HepG2 (cell line): ENCODE measurements at regions not wholly inside any gene's neighbourhood (a gene's known extent, or its start where the extent isn't known, plus 50 kb on each side); places are given as distances from the start of the nearest gene placed in this dataset.

ENCODE experiments used
- ATAC-seq: fragments of 200-7000 bp; cut with Tn5 transposase; 3 replicates; pipeline ENCODE4 v1.9.1; 2020; ENCODE audit warnings: mild to moderate bottlenecking, moderate library complexity
- BruUV-seq: library from RNA; stranded (reverse); fragments of 400-500 nt; replicated peaks from 2 replicates; lab custom pipeline; 2021; lab: Mats Ljungman, UMichigan
- CTCF ChIA-PET: fragments of 300-600 bp; formaldehyde crosslinking; extraction: SDS; loops from one replicate; lab custom pipeline; 2021; ENCODE audit warnings: low total read pairs, inconsistent platforms, low intra/inter-chr PET ratio; lab: Yijun Ruan, JAX
- POLR2A ChIA-PET: fragments of 350-600 bp; sonication (Branson Sonifier 250); formaldehyde crosslinking; loops from one replicate; lab custom pipeline; 2020; ENCODE audit warnings: antibody characterized with exemption, inconsistent platforms; lab: Yijun Ruan, JAX
- DNase-seq: peaks from one replicate; pipeline ENCODE4 v3.0.0-alpha.2; 2015; ENCODE audit warnings: low spot score
- FAIRE-seq: peaks from 3 replicates; lab custom pipeline; 2011; peaks lifted over from hg19 to GRCh38; lab: Jason Lieb, UNC
- H2AFZ ChIP-seq: one replicate; pipeline ENCODE4 v1.6.1; 2011; ENCODE audit warnings: low read length, inconsistent platforms
- H3K27ac ChIP-seq: fragments of 300-600 bp; 3 replicates; pipeline ENCODE4 v1.8.0; 2011; ENCODE audit warnings: mixed run types, mild to moderate bottlenecking, mixed read lengths, low read length, inconsistent platforms; ENCODE audit not compliant: insufficient read depth; ENCODE audit errors: extremely low read length
- H3K27me3 ChIP-seq, 2 experiments: fragments of 200-600 bp in 1 of 2; 2 replicates in 1 of 2; 3 replicates in 1 of 2; pipeline versions ENCODE4 v1.6.0 to v1.8.0; 2011; ENCODE audit warnings: low read length in 2 of 2, mild to moderate bottlenecking in 2 of 2, moderate library complexity in 2 of 2, inconsistent platforms in 1 of 2; ENCODE audit not compliant: insufficient read depth in 2 of 2, control insufficient read depth in 1 of 2
- H3K36me3 ChIP-seq, 2 experiments: fragments of 200-600 bp in 1 of 2; replicated peaks in 1 of 2; 2 replicates in 1 of 2; 3 replicates in 1 of 2; pipeline versions ENCODE4 v1.5.1 to v1.8.0; 2011; ENCODE audit warnings: low read length in 2 of 2, inconsistent platforms in 1 of 2; ENCODE audit not compliant: insufficient read depth in 2 of 2, control insufficient read depth in 1 of 2
- H3K4me1 ChIP-seq: 2 replicates; pipeline ENCODE4 v1.5.1; 2012; ENCODE audit warnings: low read length, inconsistent platforms; ENCODE audit not compliant: insufficient read depth
- H3K4me2 ChIP-seq: 2 replicates; pipeline ENCODE4 v1.6.0; 2011; ENCODE audit warnings: low read depth, low read length, inconsistent platforms
- H3K4me3 ChIP-seq, 3 experiments: fragments of 200-600 bp in 1 of 3; sonication (generic), shearing (Covaris generic) in 1 of 3; replicated peaks in 1 of 3; 2 replicates each; pipeline ENCODE4 v1.5.1; 2011 to 2016; ENCODE audit warnings: low read length in 3 of 3, inconsistent platforms in 2 of 3, low read depth in 2 of 3, mild to moderate bottlenecking in 2 of 3, control low read depth in 1 of 3, mixed read lengths in 1 of 3; ENCODE audit not compliant: insufficient read depth in 1 of 3
- H3K79me2 ChIP-seq: one replicate; pipeline ENCODE4 v1.6.1; 2011; ENCODE audit warnings: low read length, inconsistent platforms; ENCODE audit not compliant: insufficient read depth
- H3K9ac ChIP-seq: 2 replicates; pipeline ENCODE4 v1.6.0; 2011; ENCODE audit warnings: mild to moderate bottlenecking, low read depth, low read length, inconsistent platforms; ENCODE audit not compliant: insufficient read depth
- H3K9me3 ChIP-seq: 2 replicates; pipeline ENCODE4 v1.5.1; 2012; ENCODE audit warnings: mild to moderate bottlenecking, low read length
- H4K20me1 ChIP-seq: 2 replicates; pipeline ENCODE4 v1.6.0; 2011; ENCODE audit warnings: inconsistent platforms, mild to moderate bottlenecking, low read length, moderate library complexity; ENCODE audit not compliant: insufficient read depth
- EEA1 ChIP-seq: sonication (generic); formaldehyde crosslinking; IDR thresholded peaks from 2 replicates; pipeline ENCODE4 v1.5.1; 2020; ENCODE audit warnings: mild to moderate bottlenecking, missing genetic modification reagents, borderline replicate concordance
- FOXA3 ChIP-seq: IDR thresholded peaks from 2 replicates; pipeline ENCODE4 v1.6.1; 2016; ENCODE audit warnings: missing genetic modification reagents, missing compliant biosample characterization
- HDAC2 ChIP-seq: sonication (generic); formaldehyde crosslinking; IDR thresholded peaks from 2 replicates; pipeline ENCODE4 v1.4.0; 2020; ENCODE audit warnings: missing genetic modification reagents
- IRF2 ChIP-seq: IDR thresholded peaks from 2 replicates; pipeline ENCODE4 v1.6.1; 2018; ENCODE audit warnings: missing genetic modification reagents, missing compliant biosample characterization
- KAT7 ChIP-seq: IDR thresholded peaks from 2 replicates; pipeline ENCODE4 v1.6.1; 2018; ENCODE audit warnings: borderline replicate concordance, missing compliant biosample characterization
- PHF5A ChIP-seq: IDR thresholded peaks from one replicate; pipeline ENCODE4 v1.6.1; 2018; ENCODE audit warnings: low read depth, missing genetic modification reagents; ENCODE audit not compliant: unreplicated experiment
- SALL1 ChIP-seq: sonication (generic); formaldehyde crosslinking; IDR thresholded peaks from 2 replicates; pipeline ENCODE4 v1.8.0; 2022; ENCODE audit warnings: mild to moderate bottlenecking, missing genetic modification reagents
- TBX2 ChIP-seq: sonication (generic); formaldehyde crosslinking; IDR thresholded peaks from 2 replicates; pipeline ENCODE4 v1.5.0; 2020; ENCODE audit warnings: missing genetic modification reagents, mild to moderate bottlenecking, borderline replicate concordance
- ZBTB25 ChIP-seq: IDR thresholded peaks from 2 replicates; pipeline ENCODE4 v1.6.1; 2018; ENCODE audit warnings: missing genetic modification reagents
- ZNF276 ChIP-seq: sonication (generic); formaldehyde crosslinking; IDR thresholded peaks from 2 replicates; pipeline ENCODE4 v1.4.0; 2020; ENCODE audit warnings: mild to moderate bottlenecking, low read depth, missing genetic modification reagents
- ZNF281 ChIP-seq: sonication (generic); formaldehyde crosslinking; IDR thresholded peaks from 2 replicates; pipeline ENCODE4 v1.4.0; 2020; ENCODE audit warnings: missing genetic modification reagents, borderline replicate concordance
- ZNF441 ChIP-seq: sonication (generic); formaldehyde crosslinking; IDR thresholded peaks from 2 replicates; pipeline ENCODE4 v1.7.0; 2021; ENCODE audit warnings: missing genetic modification reagents, borderline replicate concordance
- WGBS: methylation state at CpG from one replicate; pipeline ENCODE4 v1.1.6; 2017; ENCODE audit warnings: low lambda C conversion rate; 5-methylcytosine and 5-hydroxymethylcytosine counted together
- in situ Hi-C: cut with HindIII; loops from 2 replicates; pipeline ENCODE4 v1.10.0; 2017; ENCODE audit warnings: low pct_unique_long_range_greater_than_20kb; ENCODE audit not compliant: extremely low pct_ligation_motif_present
- intact Hi-C: fragments of 100-400 bp; cut with micrococcal nuclease; formaldehyde crosslinking; loops from one replicate; pipeline ENCODE4 v1.10.0; 2022; ENCODE audit not compliant: unreplicated experiment

GRCh38 chr6:4322134-4322845 lies 186.9 kb upstream of the ECI2 start (continued):
- TF ChIP-seq ZNF281 (CRISPR knock-in tag) (no peak), SALL1 (CRISPR knock-in tag) (no peak), IRF2 (CRISPR knock-in tag) (no peak), HDAC2 (no peak), ZNF276 (CRISPR knock-in tag) (no peak)

- 65% methylated on average over 1 of the region's 1 CpG for WGBS
- BruUV-seq, result no TSS peak
- intact Hi-C loops, result no loop called here
- Histone ChIP-seq H3K27me3 (peaks cover 0 to 10% of the 10 kb centered on the region in 2 experiments; a peak in 2 of 5 replicates), H2AFZ (no peak overlapping the region), H3K79me2 (no peaks in the 10 kb centered on the region), H3K9me3 (no peaks in the 10 kb centered on the region), H4K20me1 (no peaks in the 10 kb centered on the region), H3K4me1 (no peaks in the 10 kb centered on the region), H3K4me2 (no peak overlapping the region), H3K36me3 (no peaks in the 10 kb centered on the region), H3K27ac (no peak overlapping the region), H3K4me3 (no peak overlapping the region), H3K9ac (no peak overlapping the region)
- ChIA-PET CTCF (no interaction called here), POLR2A (no interaction called here)
- no peak for FAIRE-seq
- no peak for ATAC-seq
- in situ Hi-C loops, result no loop called here
- TF ChIP-seq ZNF441 (CRISPR knock-in tag) (no peak), EEA1 (CRISPR knock-in tag) (no peak), ZBTB25 (CRISPR knock-in tag) (no peak), KAT7 (no peak), FOXA3 (no peak), PHF5A (no peak), TBX2 (no peak)
- no peak for DNase-seq
These were observed 185.5 kb upstream of the ECI2 start for GRCh38 chr6:4320860-4321259.
